ENCODE measurements at regions not wholly inside any gene's neighbourhood (a gene's known extent, or its start where the extent isn't known, plus 50 kb on each side); places are given as distances from the start of the nearest gene placed in this dataset.

GRCh38 chr12:81815611-81816010, 56.5 kb upstream of the PPFIA2 start (continued):
- TF ChIP-seq PRDM15 (CRISPR knock-in tag; IDR thresholded peaks at IDR 0.05) = no peak
- no peak for TF ChIP-seq ATF6 (CRISPR knock-in tag; IDR thresholded peaks at IDR 0.05)
- TF ChIP-seq E2F5 (CRISPR knock-in tag; IDR thresholded peaks at IDR 0.05) = no peak
- TF ChIP-seq, protein P1, sequence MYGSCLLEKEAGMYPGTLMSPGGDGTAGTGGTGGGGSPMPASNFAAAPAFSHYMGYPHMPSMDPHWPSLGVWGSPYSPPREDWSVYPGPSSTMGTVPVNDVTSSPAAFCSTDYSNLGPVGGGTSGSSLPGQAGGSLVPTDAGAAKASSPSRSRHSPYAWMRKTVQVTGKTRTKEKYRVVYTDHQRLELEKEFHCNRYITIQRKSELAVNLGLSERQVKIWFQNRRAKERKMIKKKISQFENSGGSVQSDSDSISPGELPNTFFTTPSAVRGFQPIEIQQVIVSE (CRISPR knock-in tag; IDR thresholded peaks at IDR 0.05; ENCODE audit: borderline replicate concordance) = no peak
- TF ChIP-seq ZNF396 (CRISPR knock-in tag; IDR thresholded peaks at IDR 0.05; ENCODE audit: borderline replicate concordance) = no peak
- TF ChIP-seq SMAD3 (CRISPR knock-in tag; IDR thresholded peaks at IDR 0.05; ENCODE audit: borderline replicate concordance) = no peak
- no peak for TF ChIP-seq RORB (CRISPR knock-in tag; IDR thresholded peaks at IDR 0.05)
- no peak for TF ChIP-seq SMAD4 (CRISPR knock-in tag; IDR thresholded peaks at IDR 0.05)
- TF ChIP-seq, protein P2, sequence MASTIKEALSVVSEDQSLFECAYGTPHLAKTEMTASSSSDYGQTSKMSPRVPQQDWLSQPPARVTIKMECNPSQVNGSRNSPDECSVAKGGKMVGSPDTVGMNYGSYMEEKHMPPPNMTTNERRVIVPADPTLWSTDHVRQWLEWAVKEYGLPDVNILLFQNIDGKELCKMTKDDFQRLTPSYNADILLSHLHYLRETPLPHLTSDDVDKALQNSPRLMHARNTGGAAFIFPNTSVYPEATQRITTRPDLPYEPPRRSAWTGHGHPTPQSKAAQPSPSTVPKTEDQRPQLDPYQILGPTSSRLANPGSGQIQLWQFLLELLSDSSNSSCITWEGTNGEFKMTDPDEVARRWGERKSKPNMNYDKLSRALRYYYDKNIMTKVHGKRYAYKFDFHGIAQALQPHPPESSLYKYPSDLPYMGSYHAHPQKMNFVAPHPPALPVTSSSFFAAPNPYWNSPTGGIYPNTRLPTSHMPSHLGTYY (CRISPR knock-in tag; IDR thresholded peaks at IDR 0.05) = no peak

DNA sequence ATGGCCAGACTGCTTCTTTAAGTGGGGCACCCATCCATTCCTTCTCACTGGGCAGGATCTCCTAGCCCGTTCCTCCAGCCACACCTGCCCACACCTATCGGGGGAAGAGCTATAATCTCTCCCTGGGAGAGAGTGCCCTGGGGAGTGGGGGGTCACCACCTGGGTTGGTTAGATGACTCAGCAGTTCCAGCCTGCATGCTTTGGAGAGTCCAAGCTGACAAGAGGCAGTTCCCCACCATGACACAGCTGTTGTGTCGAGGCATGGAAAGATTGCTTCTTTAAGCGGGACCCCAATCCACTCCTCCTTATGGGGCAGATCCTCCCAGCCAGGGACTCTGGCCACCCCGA, 52.6 kb upstream of the PPFIA2 start:
- CTCF ChIA-PET = interaction anchor here (1.5 kb wide), 1 partner anchor 14 kb away, joined by 5 read pairs; no protein-coding TSS in a partner anchor
- TF ChIP-seq ZNF423 (CRISPR knock-in tag; IDR thresholded peaks at IDR 0.05) (peak; percentile 11; the same call in 1 of the 2 replicates), ZBTB43 (CRISPR knock-in tag; IDR thresholded peaks at IDR 0.05) (no peak), TP53 (CRISPR knock-in tag; IDR thresholded peaks at IDR 0.05) (no peak), RORB (CRISPR knock-in tag; IDR thresholded peaks at IDR 0.05) (no peak)
- Mint-ChIP-seq H3K4me3 (no peak overlapping the region), H3K27ac (no peak overlapping the region), H3K4me1 (peaks cover 10% of the 10 kb centered on the region; the same call in 1 of the 2 replicates), H3K27me3 (ENCODE audit: low read depth) (no peaks in the 10 kb centered on the region), H3K36me3 (0 out of 2 replicates have a peak, but pooled peaks cover 4% of the 10 kb centered on the region), H3K9me3 (peaks cover 13% of the 10 kb centered on the region)
- DNase-seq (ENCODE audit: low spot score) = no peak
- no peak; the same call in 1 of the 2 replicates for ATAC-seq
- POLR2A ChIA-PET = no interaction called here
